GM18951 (cell line): ENCODE measurements at regions not wholly inside any gene's neighbourhood (a gene's known extent, or its start where the extent isn't known, plus 50 kb on each side); places are given as distances from the start of the nearest gene placed in this dataset.
"Not testable (repeated sequence)": the region's sequence is repeated elsewhere in the genome, so short reads cannot be mapped to it uniquely, and the experiment has no call there.

Experiments
- POLR2A ChIP-seq: IDR thresholded peaks from 4 replicates; pipeline ENCODE4 v1.6.1; 2011; ENCODE audit warnings: mild to moderate bottlenecking; ENCODE audit not compliant: insufficient read length, insufficient read depth; ENCODE audit errors: extremely low read depth
- in situ Hi-C: fragments of 300-500 bp; cut with MboI; formaldehyde crosslinking; loops from one replicate; pipeline ENCODE4 v1.12.0; 2022; ENCODE audit warnings: low sequenced_read_pairs, mixed read lengths, inconsistent platforms; ENCODE audit not compliant: unreplicated experiment

DNA sequence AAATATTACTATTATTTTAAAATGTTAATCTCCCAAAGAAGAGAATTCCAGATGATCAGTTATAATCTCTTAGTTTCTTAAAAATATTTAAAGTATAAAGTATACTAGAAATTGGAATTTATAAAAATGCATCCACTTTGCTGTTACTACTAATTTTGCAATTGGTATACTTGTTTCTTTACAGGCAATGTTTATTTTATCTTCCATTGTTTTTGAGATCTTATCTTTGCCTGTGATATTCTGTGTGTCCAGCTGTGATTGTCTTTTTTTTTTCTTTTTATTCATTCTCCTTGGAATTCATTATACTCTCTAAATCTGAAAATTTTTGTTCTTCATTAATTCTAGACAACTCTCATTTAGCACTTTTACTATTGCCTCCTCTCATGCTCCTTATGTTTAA lies 652.6 kb downstream of the TNS3 start:
- TF ChIP-seq POLR2A: no peak
- in situ Hi-C loops: no loop called here

DNA sequence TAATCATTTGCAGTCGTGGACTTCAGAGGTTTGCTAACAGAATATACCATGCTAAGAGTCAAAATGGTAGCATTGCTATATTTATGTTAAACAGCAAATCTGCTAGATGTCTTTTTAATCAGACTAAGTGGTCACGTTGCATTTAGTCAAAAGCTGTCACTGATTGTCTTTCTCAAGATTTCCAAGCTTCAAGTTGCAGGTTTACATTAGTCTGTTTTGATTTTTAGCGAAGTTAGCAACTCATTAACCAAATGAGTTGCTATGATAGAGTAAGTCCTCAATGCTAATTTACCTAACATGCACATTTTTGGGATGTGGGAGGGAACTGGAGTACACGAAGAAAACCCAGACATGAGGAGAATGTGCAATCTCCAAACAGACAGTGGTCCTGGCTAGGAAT lies 653.2 kb downstream of the TNS3 start:
- in situ Hi-C loops: no loop called here
- TF ChIP-seq POLR2A: no peak

DNA sequence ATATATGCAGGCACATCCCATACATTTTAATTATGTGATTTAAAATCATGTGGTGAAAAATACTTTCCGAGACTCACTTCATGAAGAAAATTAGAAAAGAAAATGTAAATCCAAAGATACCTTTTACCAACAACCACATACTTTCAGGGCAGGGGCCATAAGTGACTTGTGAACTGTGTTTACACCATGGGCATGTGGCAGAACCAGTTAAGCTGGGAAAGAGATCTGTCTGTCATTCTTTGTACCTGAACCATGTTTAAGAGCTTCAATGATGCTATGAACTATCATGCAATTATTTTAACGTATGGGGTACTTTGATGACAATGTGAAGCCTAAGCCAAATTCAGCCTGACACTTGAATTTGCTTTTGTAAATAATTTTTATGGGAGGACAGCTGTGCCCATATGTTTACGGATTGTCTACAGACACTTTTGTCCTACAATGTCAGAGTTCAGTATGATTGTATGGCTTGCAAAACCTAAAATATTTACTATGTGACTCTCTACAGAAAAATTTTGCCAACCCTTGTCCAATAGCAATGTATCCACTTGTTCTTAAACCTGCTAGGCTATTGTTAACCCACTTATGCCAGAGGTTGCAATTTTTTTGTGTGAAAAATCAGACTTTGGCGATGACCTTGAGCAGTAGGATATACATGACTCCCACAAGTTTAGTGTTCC lies 654.6 kb downstream of the TNS3 start:
- no peak for TF ChIP-seq POLR2A
- in situ Hi-C loops: no loop called here

DNA sequence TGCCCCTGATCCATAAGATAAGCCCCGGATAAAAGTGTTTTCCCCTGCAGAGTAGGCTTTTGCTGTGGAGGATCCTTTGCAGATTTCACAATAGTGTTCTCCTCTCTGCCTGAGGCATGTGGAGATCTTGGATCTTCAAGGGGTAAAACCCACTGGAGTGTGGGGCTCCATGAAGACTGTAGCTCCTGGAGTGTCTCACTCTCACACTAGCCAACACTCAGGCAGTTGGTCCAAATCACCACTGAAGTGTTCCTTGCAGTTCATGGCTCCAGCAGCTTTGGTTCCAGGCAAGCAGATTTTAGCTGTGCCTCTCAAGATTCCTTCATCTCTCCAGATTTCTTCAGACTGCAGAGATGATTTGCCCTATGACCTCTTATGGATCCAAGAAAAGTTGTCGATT lies 665.3 kb downstream of the TNS3 start:
- in situ Hi-C loops: no loop called here
- TF ChIP-seq POLR2A: no peak

DNA sequence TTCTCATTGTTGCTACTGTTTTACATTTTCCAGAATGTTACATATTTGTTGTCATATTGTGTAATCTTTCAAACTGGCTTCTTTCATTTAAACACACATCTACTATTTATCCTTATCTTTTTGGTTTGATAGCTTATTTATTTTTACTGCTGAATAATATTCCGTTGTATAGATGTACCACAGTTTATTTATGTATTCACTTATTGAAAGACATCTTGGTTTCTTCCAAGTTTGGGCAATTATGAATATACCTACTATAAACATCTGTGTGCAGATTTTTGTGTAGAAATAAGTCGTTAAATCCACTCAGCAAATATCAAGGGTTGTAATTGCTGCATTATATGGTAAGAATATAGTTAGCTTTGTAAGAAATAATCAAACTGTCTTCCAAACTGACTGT lies 669.2 kb downstream of the TNS3 start:
- TF ChIP-seq POLR2A: no peak
- in situ Hi-C loops: no loop called here

DNA sequence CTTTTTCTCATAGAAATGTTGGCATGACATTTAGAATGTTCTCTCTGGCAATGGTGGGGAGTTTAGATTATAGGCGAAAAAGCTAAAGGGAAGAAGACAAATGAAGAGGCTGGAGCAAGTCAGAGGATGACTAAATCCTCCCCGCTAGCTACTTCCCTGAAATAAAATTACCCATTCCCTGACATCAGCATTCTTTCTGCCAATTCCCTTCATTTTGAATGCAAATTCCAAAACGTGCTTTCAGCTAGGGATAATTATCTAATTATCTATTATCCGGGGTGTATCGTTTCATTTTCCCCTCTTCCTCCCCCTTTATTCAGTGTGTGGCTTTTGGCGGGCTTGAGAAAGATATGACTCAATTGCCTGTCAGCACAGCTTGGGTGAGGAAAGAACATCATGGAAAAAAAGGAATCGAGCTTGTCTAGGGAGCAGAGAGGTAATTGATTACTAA lies 672.3 kb downstream of the TNS3 start:
- no peak for TF ChIP-seq POLR2A
- in situ Hi-C loops: no loop called here

DNA sequence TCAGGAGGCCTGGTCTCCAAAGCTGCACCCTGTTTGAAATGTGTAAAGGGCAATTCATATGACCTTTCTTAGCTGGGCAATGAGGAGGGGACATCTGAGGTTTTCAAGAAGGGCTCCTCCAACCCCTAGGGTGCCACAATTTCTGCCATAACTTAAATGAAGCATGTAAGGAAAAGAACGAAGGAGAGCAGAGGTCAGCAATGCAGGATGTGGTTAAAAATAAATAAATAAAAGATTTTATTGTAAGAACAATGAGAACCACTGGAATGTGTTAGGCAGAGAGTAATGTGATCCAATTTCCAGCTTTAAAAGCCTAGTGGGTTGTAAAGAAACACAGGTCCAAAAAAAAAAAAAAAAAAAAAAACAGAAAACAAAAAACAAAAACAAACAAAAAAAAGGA lies 673.1 kb downstream of the TNS3 start:
- in situ Hi-C loops: no loop called here

DNA sequence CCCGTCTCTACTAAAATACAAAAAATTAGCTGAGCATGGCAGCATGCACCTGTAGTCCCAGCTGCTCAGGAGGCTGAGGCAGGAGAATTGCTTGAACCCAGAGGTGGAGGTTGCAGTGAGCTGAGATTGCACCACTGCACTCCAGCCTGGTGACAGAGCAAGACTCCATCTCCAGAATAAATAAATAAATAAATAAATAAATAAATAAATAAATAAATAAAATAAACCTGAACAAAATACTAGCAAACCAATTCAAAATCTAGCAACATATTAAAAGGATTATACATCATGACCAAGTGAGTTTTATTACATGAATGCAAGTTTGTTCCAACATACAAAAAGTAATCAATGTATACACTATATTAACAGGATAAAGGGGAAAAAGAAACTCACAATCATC lies 677.4 kb downstream of the TNS3 start:
- in situ Hi-C loops: not testable (repeated sequence)

More for the DNA sequence above, 673.1 kb downstream of the TNS3 start:
- TF ChIP-seq POLR2A: no peak

DNA sequence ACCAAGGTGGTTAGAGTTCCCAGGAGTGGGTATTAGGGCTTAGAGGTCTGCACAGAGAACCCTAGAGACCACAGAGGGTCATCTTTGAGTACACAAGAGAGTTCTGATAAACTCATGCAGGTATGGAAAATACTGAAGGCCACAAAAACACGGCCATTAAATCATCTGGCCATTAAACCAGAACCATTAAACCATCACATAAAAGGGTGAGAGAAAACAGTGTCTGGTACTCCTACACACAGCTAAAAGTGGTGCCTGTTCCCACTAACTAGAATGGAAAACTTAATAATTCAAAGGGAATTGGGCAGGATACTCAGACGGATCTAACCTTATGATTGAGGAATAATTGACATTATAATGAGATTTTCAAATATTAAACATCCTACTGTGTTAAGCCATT lies 679.4 kb downstream of the TNS3 start:
- no peak for TF ChIP-seq POLR2A
- in situ Hi-C loops: no loop called here

DNA sequence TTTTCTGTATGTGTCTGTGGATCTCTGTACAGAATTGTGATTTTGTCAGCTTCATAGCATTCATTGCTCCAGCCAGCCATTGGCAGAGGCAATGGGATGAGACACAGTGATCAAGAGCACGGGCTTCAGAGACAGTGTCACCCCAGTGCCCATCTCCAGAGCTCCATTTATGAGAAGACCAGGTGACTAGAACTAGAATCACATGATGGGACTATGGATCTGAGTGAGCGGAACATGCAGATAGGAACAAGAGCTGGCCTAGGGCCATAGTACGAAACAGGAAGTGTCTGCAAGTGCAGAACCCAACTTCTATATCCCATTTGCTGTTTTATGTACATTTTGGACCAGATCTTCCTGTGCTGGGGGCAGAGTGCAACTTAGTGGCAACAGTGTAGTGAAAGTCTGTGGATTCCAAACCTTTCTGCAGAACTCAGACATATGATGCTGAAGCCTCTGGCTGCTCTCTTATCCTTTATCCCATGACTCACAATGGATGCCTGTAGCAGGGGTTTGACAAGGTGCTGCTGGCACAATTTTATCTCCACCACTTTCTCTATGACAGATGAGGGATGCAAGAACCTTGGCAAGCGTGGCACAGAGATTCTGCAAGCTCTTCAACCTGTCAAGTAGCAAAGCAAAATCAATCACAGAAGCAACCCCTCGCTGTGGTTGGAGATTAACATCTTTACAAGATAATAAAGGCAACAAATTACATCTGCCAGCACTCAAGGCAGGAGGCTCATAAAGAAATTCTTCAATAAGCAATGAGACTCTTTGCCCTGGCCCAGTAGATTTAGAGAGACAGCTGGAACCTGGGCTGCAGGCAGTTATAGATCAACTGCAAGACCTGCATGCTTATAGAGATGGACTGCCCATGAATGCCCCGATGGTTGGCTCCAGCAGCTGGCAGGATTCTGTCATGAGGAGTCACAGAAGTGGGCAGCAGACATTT lies 681.3 kb downstream of the TNS3 start:
- in situ Hi-C loops: no loop called here
- TF ChIP-seq POLR2A: no peak

DNA sequence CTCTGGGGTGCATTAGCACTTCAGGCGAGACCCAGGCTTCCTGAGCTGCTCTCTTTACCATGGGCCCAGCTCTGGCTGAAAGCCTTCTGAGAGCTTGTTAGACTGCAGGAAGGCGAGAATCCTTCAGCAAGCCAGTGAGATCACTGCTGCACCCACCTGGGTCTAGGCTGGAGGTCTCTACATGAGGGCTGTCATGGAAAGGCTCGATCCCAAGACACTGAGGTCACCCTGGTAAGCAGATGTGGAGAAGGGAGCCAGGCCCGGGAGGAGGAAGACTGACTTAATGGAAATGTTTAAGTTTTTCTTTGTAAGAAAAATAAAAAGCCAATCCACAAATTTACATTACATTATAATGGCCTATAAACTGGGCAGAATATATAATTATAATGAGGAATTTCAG lies 684.5 kb downstream of the TNS3 start:
- in situ Hi-C loops: no loop called here
- no peak for TF ChIP-seq POLR2A

DNA sequence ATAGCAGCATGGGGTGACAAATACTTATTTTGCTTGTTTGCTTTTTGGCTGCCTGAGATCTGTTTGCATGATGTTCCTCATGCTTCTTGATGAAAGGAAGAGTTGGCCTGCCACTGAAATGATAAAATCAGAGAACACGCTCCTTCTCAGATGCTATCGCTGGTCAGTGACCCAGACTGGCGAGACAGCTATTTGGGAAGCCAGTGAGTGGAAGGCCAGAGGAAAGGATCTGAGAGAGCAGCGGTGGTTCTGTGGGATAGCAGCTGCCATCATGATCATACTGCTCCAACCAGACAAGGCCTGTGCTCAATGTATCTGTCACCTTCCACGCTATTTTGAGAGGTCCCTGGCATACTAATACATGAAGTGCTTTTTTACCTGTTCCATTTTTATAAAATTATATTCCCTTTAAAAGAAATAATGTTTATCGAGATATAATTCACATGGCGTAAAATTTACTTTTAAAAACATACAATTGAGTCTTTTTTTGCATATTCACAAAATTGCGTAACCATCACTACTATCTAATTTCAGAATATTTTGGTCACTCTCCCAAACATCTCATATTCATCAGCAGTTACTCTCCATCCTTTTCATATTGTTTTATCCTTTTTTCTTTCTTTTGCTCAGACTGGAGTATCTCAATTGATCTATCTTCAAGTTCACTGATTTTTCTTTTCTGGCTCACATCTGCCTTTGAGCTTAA lies 695.1 kb downstream of the TNS3 start:
- no peak for TF ChIP-seq POLR2A
- in situ Hi-C loops: no loop called here

DNA sequence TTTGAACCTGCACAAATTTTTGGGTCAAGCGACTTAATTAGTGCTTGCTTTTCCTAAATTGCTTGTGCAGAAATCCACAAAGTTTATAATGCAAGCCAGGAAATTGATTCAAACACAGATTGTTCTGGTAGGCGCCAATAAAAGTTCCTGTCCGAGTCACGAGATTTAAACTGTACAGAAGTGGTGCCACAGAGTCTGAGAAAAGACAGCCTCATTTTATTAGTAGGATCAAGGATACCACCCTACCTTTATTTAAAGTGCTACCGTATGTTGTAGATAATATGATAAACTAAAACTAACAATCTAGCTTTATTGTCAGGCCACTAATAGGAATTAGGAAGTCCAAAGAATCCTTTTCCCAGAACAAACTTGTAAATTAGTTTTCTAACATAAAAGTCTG lies 696.7 kb downstream of the TNS3 start:
- in situ Hi-C loops: no loop called here
- no peak for TF ChIP-seq POLR2A
